Activated naive CD8-positive, alpha-beta T cell (primary cell): ENCODE measurements at regions not wholly inside any gene's neighbourhood (a gene's known extent, or its start where the extent isn't known, plus 50 kb on each side); places are given as distances from the start of the nearest gene placed in this dataset.

Experiments used
- H3K27ac Mint-ChIP-seq: one replicate; pipeline ENCODE4 v1.8.0; 2021; ENCODE audit warnings: mixed read lengths
- H3K27me3 Mint-ChIP-seq: one replicate; pipeline ENCODE4 v1.8.0; 2021; ENCODE audit warnings: mixed read lengths
- H3K36me3 Mint-ChIP-seq: one replicate; pipeline ENCODE4 v1.8.0; 2021; ENCODE audit warnings: mixed read lengths
- H3K4me1 Mint-ChIP-seq: one replicate; pipeline ENCODE4 v1.8.0; 2021; ENCODE audit warnings: low read depth, mixed read lengths
- H3K4me3 Mint-ChIP-seq: one replicate; pipeline ENCODE4 v1.8.0; 2021; ENCODE audit warnings: mild to moderate bottlenecking, mixed read lengths
- H3K9me3 Mint-ChIP-seq: one replicate; pipeline ENCODE4 v1.8.0; 2021; ENCODE audit warnings: low read depth, mixed read lengths

GRCh38 chr9:88766778-88767503 lies 224.3 kb upstream of the S1PR3 start:
- no peaks in the 10 kb centered on the region for H3K9me3 Mint-ChIP-seq
- no peak overlapping the region for H3K27ac Mint-ChIP-seq
- no peak overlapping the region for H3K4me3 Mint-ChIP-seq
- no peaks in the 10 kb centered on the region for H3K36me3 Mint-ChIP-seq
- no peaks in the 10 kb centered on the region for H3K4me1 Mint-ChIP-seq
- peaks cover 2% of the 10 kb centered on the region for H3K27me3 Mint-ChIP-seq

GRCh38 chr9:88767504-88767790 lies 223.8 kb upstream of the S1PR3 start:
- no peak overlapping the region for H3K27ac Mint-ChIP-seq
- H3K4me3 Mint-ChIP-seq = no peak overlapping the region
- H3K9me3 Mint-ChIP-seq = no peaks in the 10 kb centered on the region
- no peaks in the 10 kb centered on the region for H3K4me1 Mint-ChIP-seq
- no peaks in the 10 kb centered on the region for H3K36me3 Mint-ChIP-seq
- H3K27me3 Mint-ChIP-seq = no peaks in the 10 kb centered on the region

DNA sequence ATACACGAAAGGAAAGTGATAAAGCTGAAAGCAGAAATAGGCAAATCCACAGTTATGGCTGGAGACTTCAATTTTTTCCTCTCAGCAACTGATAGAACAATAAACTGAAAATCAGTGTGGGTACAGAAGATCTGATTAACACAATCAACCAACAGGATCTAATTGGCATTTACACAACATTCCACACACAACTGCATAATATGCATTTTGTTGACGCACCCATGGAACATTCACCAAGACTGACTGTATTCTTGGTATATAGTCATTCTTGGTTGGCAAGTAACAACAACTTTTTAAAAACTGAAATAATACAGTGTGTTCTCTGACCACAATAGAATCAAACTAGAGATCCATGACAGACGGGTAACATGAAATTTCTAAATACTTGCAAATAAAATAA lies 218.7 kb upstream of the S1PR3 start:
- H3K27me3 Mint-ChIP-seq = peaks cover 10% of the 10 kb centered on the region
- H3K4me3 Mint-ChIP-seq = no peak overlapping the region
- peaks cover 2% of the 10 kb centered on the region for H3K36me3 Mint-ChIP-seq
- H3K27ac Mint-ChIP-seq = no peak overlapping the region
- no peaks in the 10 kb centered on the region for H3K9me3 Mint-ChIP-seq
- H3K4me1 Mint-ChIP-seq = peaks cover 3% of the 10 kb centered on the region

DNA sequence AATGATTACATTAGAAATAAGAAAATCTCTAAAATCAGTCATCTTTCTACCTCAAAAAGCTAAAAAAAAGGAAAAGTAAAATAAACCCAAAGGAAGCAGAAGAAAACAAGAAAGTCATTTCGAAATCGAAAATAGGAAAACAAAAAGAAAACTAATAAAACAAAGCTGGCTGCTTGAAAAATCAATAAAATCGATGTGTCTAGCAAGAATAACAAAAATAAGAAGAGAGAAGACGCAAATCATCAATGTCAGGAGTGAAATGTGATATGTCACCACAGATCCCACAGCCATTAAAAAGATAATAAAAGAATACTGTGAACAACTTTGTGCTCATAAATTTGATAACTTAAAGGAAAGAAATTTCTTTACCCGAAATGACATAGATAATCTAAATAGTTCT lies 218.1 kb upstream of the S1PR3 start:
- H3K27ac Mint-ChIP-seq = no peak overlapping the region
- H3K27me3 Mint-ChIP-seq = peaks cover 11% of the 10 kb centered on the region
- H3K4me1 Mint-ChIP-seq = peaks cover 5% of the 10 kb centered on the region
- no peak overlapping the region for H3K4me3 Mint-ChIP-seq
- H3K36me3 Mint-ChIP-seq = peaks cover 2% of the 10 kb centered on the region
- no peaks in the 10 kb centered on the region for H3K9me3 Mint-ChIP-seq

DNA sequence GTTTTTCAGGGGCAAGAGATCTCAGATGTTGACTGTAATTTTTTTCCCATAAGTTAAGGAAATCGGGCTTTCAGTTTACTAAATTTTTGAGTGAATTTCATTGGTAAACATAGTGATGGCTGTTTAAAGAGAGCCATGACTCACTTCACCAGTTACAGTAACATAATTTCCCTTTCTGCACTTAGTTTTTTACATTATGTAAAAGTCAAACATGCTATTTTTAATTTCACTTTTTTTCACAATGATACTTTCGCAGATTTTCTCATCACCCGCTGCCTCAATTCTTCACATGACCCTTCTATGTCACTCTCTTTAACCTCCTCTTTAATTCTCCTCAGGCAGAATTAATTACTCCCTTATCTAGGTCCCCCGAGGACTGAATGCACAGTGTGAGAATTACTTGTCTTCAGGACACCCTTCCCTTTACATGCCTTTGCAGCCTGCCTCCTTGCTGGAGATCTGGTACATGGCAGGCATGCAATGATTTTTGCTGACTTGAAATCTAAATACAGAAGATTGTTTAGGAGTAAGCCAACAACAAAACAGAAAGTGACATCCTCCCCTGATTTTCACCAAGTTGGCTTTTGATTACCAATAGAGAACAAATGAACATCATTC lies 217.5 kb upstream of the S1PR3 start:
- Mint-ChIP-seq H3K36me3 (peaks cover 2% of the 10 kb centered on the region), H3K4me1 (peaks cover 5% of the 10 kb centered on the region), H3K9me3 (no peaks in the 10 kb centered on the region), H3K4me3 (no peak overlapping the region), H3K27me3 (peaks cover 13% of the 10 kb centered on the region), H3K27ac (no peak overlapping the region)

DNA sequence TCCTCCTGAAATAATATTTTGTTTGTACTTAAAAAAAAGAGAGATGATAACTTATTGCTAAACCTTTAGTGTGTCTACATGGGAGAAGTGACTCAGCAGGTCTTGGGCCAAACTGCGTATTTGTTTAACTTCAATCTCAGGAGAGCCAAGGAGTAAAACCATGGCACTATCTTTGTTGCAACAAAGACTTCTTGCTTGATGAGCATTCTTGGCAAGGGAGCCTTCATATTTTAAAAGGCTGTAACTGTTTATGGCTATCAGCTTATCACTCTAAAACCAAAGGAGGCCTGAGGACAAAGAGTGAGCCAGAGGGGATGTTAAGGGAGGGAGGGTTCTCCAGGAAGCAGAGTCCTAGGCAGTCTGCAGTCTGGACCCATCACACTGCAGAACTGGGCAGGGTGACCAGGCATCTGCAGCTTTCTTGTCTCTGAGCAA lies 216.2 kb upstream of the S1PR3 start:
- Mint-ChIP-seq H3K27ac (no peak overlapping the region), H3K27me3 (peaks cover 13% of the 10 kb centered on the region), H3K36me3 (peaks cover 2% of the 10 kb centered on the region), H3K4me3 (no peak overlapping the region), H3K4me1 (peaks cover 5% of the 10 kb centered on the region), H3K9me3 (no peaks in the 10 kb centered on the region)

DNA sequence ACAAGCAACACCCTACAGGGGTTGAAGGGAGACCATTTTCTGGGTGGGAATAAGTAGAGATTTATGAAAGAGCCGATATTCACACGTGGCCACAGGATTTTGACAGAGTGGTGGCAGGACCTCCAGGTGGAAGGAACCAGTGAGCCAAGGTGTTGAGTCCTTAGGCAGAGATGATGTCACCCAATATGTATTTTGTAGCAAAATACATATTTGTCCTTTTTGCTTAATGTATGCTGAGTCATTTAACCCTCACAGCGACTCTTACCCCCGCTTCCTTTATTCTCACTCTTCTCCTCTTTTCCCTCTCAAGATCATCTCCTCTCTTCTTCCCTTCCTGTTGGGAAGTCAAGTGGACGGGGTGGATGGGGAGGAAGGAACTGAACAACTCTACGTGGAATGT lies 215.7 kb upstream of the S1PR3 start:
- Mint-ChIP-seq H3K27ac (no peak overlapping the region), H3K9me3 (no peaks in the 10 kb centered on the region), H3K4me3 (no peak overlapping the region), H3K27me3 (peaks cover 13% of the 10 kb centered on the region), H3K36me3 (peaks cover 2% of the 10 kb centered on the region), H3K4me1 (peaks cover 5% of the 10 kb centered on the region)

DNA sequence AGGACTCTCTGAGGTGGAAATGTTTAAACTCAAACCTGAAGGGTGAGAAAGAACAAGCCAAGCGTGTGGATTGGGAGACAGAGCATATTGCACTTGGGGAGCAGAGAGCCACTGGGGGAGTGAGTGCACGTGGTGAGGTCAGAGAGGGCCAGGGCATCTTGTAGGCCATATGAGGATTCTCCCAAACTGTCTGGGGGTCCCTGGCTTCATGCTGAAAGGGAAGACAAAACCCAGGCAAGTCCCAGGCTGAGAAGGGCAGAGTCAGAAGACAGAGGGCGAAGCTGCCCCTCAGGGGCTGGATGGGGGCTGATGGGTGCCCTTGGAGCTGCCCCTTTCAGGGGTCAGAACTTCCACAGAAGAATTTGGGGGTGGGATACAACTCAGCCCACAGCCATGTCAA lies 215.3 kb upstream of the S1PR3 start:
- no peaks in the 10 kb centered on the region for H3K9me3 Mint-ChIP-seq
- peaks cover 2% of the 10 kb centered on the region for H3K36me3 Mint-ChIP-seq
- peaks cover 5% of the 10 kb centered on the region for H3K4me1 Mint-ChIP-seq
- H3K27me3 Mint-ChIP-seq = peaks cover 13% of the 10 kb centered on the region
- no peak overlapping the region for H3K27ac Mint-ChIP-seq
- H3K4me3 Mint-ChIP-seq = no peak overlapping the region

DNA sequence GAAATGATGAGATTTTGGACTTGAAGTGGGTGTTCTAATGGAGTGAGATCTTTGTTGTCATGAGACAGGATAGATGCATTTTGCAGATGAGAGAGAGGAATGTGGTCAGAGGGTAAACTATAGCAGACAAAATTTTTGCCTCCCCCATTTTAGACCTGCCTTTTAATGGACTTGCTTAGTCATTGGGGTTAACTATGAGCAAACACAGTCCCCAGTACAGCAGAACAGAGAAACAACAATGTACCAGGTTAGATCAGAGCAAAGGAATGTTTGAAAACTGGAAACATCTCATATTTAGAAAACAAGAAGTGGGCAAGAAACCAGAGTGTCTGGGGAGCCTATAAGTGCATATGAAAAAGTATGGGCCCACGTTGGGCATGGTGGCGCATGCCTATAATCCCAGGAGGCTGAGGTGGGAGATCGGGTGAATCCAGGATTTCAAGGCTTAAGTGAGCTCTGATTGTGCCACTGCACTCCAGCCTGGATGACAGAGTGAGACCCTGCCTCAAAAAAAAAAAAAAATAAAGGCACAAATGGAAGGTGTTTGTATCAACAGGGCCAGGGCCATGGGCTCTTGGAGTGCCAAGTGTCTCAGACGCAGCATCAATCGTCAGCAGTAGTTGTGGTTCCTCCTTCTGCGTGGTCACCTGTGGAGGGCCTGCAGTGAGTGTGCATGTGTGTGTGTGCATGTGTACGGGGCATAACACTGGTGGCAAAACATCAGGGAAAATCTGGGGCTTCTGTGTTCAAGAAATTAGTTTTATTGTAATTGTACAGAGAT lies 214.4 kb upstream of the S1PR3 start:
- Mint-ChIP-seq H3K27ac (no peak overlapping the region), H3K4me1 (peaks cover 5% of the 10 kb centered on the region), H3K4me3 (no peak overlapping the region), H3K27me3 (peaks cover 13% of the 10 kb centered on the region), H3K36me3 (peaks cover 2% of the 10 kb centered on the region), H3K9me3 (no peaks in the 10 kb centered on the region)

DNA sequence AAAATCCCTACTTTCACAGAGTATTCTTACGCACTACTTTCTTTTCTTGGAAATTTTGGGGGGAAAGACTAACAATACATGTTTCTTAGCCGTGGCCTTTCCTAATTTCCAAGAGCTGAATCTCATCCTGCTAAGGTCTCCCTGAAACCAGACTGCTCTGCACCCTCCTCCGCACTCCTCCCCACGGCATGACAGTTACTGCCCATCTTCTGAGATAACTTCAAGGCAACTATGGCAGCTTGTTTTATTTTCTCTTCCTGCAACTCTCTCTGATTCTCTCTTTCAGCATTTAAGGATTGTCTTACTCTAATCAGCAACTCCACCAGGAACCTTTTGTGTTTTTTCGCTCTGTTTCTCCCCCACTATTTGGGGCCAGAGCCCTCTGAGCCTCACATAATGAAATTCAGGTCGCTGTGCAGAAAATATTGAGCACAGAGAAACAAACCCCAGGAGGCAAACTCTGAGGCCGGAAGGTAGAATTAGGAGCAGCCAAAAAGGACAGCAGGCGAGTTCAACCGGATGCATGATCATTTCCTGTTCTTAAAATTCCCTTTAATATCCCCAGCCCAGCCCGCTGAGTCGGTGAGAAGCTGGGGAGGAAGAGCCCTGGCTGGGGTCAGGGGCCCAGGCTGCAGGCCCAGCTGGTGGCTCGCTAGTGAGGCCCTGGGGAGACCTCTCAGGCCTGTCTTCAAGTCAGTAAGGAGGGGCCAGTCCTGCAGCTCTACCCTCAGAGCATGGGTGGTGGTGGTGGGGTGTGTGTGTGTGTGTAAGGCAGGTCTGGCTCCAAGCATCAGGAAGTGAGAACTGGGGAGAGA lies 213.6 kb upstream of the S1PR3 start:
- H3K27me3 Mint-ChIP-seq = peaks cover 13% of the 10 kb centered on the region
- peaks cover 2% of the 10 kb centered on the region for H3K36me3 Mint-ChIP-seq
- H3K27ac Mint-ChIP-seq = no peak overlapping the region

GRCh38 chr9:88781628-88782391 lies 209.5 kb upstream of the S1PR3 start:
- Mint-ChIP-seq H3K27me3 (peaks cover 9% of the 10 kb centered on the region), H3K27ac (no peak overlapping the region), H3K36me3 (peaks cover 2% of the 10 kb centered on the region), H3K4me1 (peaks cover 5% of the 10 kb centered on the region), H3K4me3 (no peak overlapping the region), H3K9me3 (no peaks in the 10 kb centered on the region)

More for the DNA sequence above, 213.6 kb upstream of the S1PR3 start:
- peaks cover 5% of the 10 kb centered on the region for H3K4me1 Mint-ChIP-seq
- H3K9me3 Mint-ChIP-seq = no peaks in the 10 kb centered on the region
- no peak overlapping the region for H3K4me3 Mint-ChIP-seq

GRCh38 chr9:88782931-88783710 lies 208.1 kb upstream of the S1PR3 start:
- no peaks in the 10 kb centered on the region for H3K4me1 Mint-ChIP-seq
- no peak overlapping the region for H3K4me3 Mint-ChIP-seq
- no peaks in the 10 kb centered on the region for H3K9me3 Mint-ChIP-seq
- H3K36me3 Mint-ChIP-seq = no peaks in the 10 kb centered on the region
- peaks cover 11% of the 10 kb centered on the region for H3K27me3 Mint-ChIP-seq
- no peak overlapping the region for H3K27ac Mint-ChIP-seq

DNA sequence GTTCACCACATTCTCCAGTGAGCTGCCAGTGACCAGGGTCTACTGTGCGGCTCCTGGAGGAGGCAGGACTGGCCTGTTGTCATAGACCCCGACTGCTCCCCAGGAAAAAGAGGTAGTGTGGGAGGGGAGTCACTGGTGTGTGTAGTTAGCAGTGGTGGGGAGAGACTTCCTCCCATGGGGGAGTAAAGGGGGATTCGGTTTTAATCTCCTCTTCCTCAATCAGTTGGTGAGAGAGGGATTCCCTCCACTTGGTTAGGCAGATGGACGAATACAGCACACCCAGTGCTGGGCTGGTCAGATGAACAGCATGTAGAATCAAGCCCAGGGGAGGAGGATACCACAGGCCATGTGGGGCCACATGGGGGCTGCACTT lies 207.6 kb upstream of the S1PR3 start:
- Mint-ChIP-seq H3K4me3 (no peak overlapping the region), H3K4me1 (no peaks in the 10 kb centered on the region), H3K27ac (no peak overlapping the region), H3K36me3 (no peaks in the 10 kb centered on the region), H3K27me3 (peaks cover 9% of the 10 kb centered on the region), H3K9me3 (no peaks in the 10 kb centered on the region)

GRCh38 chr9:88784960-88785359 lies 206.3 kb upstream of the S1PR3 start:
- no peaks in the 10 kb centered on the region for H3K9me3 Mint-ChIP-seq
- H3K4me1 Mint-ChIP-seq = peaks cover 2% of the 10 kb centered on the region
- no peak overlapping the region for H3K27ac Mint-ChIP-seq
- peaks cover 9% of the 10 kb centered on the region for H3K27me3 Mint-ChIP-seq
- no peak overlapping the region for H3K4me3 Mint-ChIP-seq
- H3K36me3 Mint-ChIP-seq = no peaks in the 10 kb centered on the region
